GM23248 (cell line): ENCODE measurements at regions not wholly inside any gene's neighbourhood (a gene's known extent, or its start where the extent isn't known, plus 50 kb on each side); places are given as distances from the start of the nearest gene placed in this dataset.

Experiments used
- EZH2 ChIP-seq: fragments of 200-600 bp; sonication (generic); IDR thresholded peaks from 2 replicates; pipeline ENCODE4 v1.6.1; 2018; ENCODE audit warnings: antibody characterized with exemption, mild to moderate bottlenecking; ENCODE audit not compliant: insufficient read depth, poor library complexity, severe bottlenecking
- EZH2phosphoT487 ChIP-seq: fragments of 200-600 bp; sonication (generic); IDR thresholded peaks from 2 replicates; pipeline ENCODE4 v1.6.1; 2018; ENCODE audit warnings: antibody characterized with exemption, moderate library complexity, mild to moderate bottlenecking, low read depth; ENCODE audit not compliant: insufficient read depth

- TF ChIP-seq EZH2phosphoT487, result no peak
- no peak for TF ChIP-seq EZH2
Observed at GRCh38 chr13:22091222-22091970, 420.5 kb downstream of the FGF9 start.
